ENCODE measurements at regions not wholly inside any gene's neighbourhood (a gene's known extent, or its start where the extent isn't known, plus 50 kb on each side); places are given as distances from the start of the nearest gene placed in this dataset.

- H3K27me3 ChIP-seq, result no peaks in the 10 kb centered on the region
These were observed 453.9 kb downstream of the COG6 start for GRCh38 chr13:40109351-40109844.

DNA sequence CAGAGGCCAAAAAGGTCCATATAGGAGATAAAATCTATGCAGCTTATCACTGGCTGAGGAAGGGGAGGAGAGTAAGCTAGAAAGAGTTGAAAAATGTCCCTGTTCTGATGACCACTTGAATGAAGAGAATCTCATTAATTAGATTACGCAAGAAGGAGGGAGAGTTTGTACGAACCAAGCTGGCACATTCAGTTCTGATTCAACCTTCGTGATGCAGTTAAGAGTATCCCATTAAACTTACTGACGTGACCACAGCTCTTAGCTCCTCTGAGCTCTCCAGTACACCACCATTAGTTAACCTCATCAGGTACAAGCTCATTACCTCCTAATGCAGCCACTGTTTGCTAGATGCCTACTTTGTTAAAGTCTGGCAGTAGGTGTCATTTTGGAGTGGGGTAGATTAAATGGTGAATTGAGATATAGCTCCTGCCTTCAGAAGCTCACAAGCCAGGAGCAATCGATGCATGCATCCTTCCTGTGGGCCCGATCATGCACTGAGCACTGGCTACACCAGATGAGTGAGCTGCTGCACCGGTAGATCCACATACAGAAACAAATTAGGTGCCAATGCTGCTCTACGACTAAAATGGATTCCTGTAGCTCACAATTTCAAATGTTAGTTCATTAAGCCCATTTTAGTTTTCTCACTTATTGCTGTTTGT lies 458.3 kb downstream of the COG6 start:
- H3K4me1 ChIP-seq (ENCODE audit: control insufficient read depth in 1 of 2, insufficient read depth in 1 of 2, low read depth in 1 of 2, low read length in 1 of 2), result no peaks in the 10 kb centered on the region

More at GRCh38 chr13:40109351-40109844, 453.9 kb downstream of the COG6 start:
- H3K4me3 ChIP-seq (ENCODE audit: low read depth in 1 of 2, low read length in 1 of 2), result no peak overlapping the region
- no peaks in the 10 kb centered on the region for H3K4me1 ChIP-seq (ENCODE audit: control insufficient read depth in 1 of 2, insufficient read depth in 1 of 2, low read depth in 1 of 2, low read length in 1 of 2)
- H3K36me3 ChIP-seq, result no peaks in the 10 kb centered on the region
- no peak for TF ChIP-seq CTCF (IDR thresholded peaks at IDR 0.05)
- H3K9me3 ChIP-seq, result no peaks in the 10 kb centered on the region
- no peak overlapping the region for H3K27ac ChIP-seq

DNA sequence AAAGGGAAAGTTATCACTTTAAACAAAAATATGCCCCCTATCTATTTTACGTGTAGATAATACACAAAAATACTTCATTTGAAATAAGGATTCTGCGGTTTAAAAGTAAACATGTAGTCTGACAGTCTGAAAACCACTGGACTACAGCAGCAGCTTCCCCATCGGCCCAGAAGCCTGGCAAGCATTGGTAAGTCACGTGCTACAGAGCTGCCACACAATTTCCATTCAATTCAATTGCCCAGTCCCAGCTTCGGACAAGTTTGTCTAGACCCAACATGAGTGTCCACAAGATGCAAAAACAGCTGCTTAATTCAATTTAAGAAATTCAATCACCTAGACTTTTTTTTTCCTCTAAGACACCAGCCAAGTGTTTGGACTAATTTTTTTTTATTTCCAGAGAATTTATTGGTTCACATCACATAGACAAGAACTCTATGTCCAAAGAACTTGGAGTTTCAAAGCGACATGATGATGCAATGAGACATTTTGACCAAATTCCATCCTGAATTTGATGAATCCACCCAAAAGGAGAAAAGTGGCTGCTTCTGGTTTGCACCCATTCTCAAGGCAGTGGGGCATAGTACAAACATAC lies 458.9 kb downstream of the COG6 start:
- Histone ChIP-seq H3K36me3 (no peaks in the 10 kb centered on the region), H3K9me3 (no peaks in the 10 kb centered on the region), H3K4me1 (ENCODE audit: control insufficient read depth in 1 of 2, insufficient read depth in 1 of 2, low read depth in 1 of 2, low read length in 1 of 2) (no peaks in the 10 kb centered on the region), H3K27me3 (no peaks in the 10 kb centered on the region), H3K27ac (no peak overlapping the region), H3K4me3 (ENCODE audit: low read depth in 1 of 2, low read length in 1 of 2) (no peak overlapping the region)
- no peak for TF ChIP-seq CTCF (IDR thresholded peaks at IDR 0.05)

More for the DNA sequence above, 458.3 kb downstream of the COG6 start:
- Histone ChIP-seq H3K4me3 (ENCODE audit: low read depth in 1 of 2, low read length in 1 of 2) (no peak overlapping the region), H3K27me3 (no peaks in the 10 kb centered on the region), H3K27ac (no peak overlapping the region), H3K36me3 (no peaks in the 10 kb centered on the region), H3K9me3 (no peaks in the 10 kb centered on the region)
- no peak for TF ChIP-seq CTCF (IDR thresholded peaks at IDR 0.05)

GRCh38 chr13:40115426-40115825 lies 460.0 kb downstream of the COG6 start:
- no peaks in the 10 kb centered on the region for H3K27me3 ChIP-seq
- H3K36me3 ChIP-seq, result no peaks in the 10 kb centered on the region
- no peak overlapping the region for H3K4me3 ChIP-seq (ENCODE audit: low read depth in 1 of 2, low read length in 1 of 2)
- no peaks in the 10 kb centered on the region for H3K9me3 ChIP-seq
- no peak overlapping the region for H3K27ac ChIP-seq
- TF ChIP-seq CTCF (IDR thresholded peaks at IDR 0.05), result no peak
- H3K4me1 ChIP-seq (ENCODE audit: control insufficient read depth in 1 of 2, insufficient read depth in 1 of 2, low read depth in 1 of 2, low read length in 1 of 2), result no peaks in the 10 kb centered on the region

GRCh38 chr13:40116008-40116407 lies 460.5 kb downstream of the COG6 start:
- no peak overlapping the region for H3K4me3 ChIP-seq (ENCODE audit: low read depth in 1 of 2, low read length in 1 of 2)
- no peak overlapping the region for H3K27ac ChIP-seq
- no peaks in the 10 kb centered on the region for H3K27me3 ChIP-seq
- no peaks in the 10 kb centered on the region for H3K9me3 ChIP-seq
- no peak for TF ChIP-seq CTCF (IDR thresholded peaks at IDR 0.05)
- H3K36me3 ChIP-seq, result no peaks in the 10 kb centered on the region
- H3K4me1 ChIP-seq (ENCODE audit: control insufficient read depth in 1 of 2, insufficient read depth in 1 of 2, low read depth in 1 of 2, low read length in 1 of 2), result no peaks in the 10 kb centered on the region
